CD4-positive, alpha-beta T cell (primary cell): ENCODE measurements at regions not wholly inside any gene's neighbourhood (a gene's known extent, or its start where the extent isn't known, plus 50 kb on each side); places are given as distances from the start of the nearest gene placed in this dataset.

ENCODE experiments used
- ATAC-seq: fragments of 200-7000 bp; cut with Tn5 transposase; one replicate; pipeline ENCODE4 v1.10.0; 2022; ENCODE audit warnings: mild to moderate bottlenecking; ENCODE audit not compliant: poor library complexity
- CTCF ChIA-PET: fragments of 350-600 bp; sonication (Branson Sonifier 250); formaldehyde crosslinking; loops from one replicate; lab custom pipeline; 2021; ENCODE audit warnings: antibody characterized with exemption, inconsistent platforms; lab: Charles Lee
- POLR2A ChIA-PET: fragments of 350-600 bp; sonication (Branson Sonifier 250); formaldehyde crosslinking; loops from one replicate; lab custom pipeline; 2021; ENCODE audit warnings: antibody characterized with exemption, inconsistent platforms; lab: Charles Lee
- DNase-seq, 14 experiments: peaks; one replicate each; pipeline ENCODE4 v3.0.0-alpha.2; 2013 to 2020; ENCODE audit warnings: mixed read lengths in 2 of 14
- H3K27ac ChIP-seq, 2 donors: one replicate each; pipeline versions ENCODE4 v1.5.1 to v1.7.0; 2013; ENCODE audit warnings: low read length in 2 of 2, low read depth in 1 of 2, mild to moderate bottlenecking in 1 of 2
- H3K27me3 ChIP-seq, 2 experiments: 1 replicate in 1 of 2; 2 replicates in 1 of 2; pipeline versions ENCODE4 v1.6.1 to v1.7.0; 2013; ENCODE audit warnings: low read length in 2 of 2, control low read depth in 1 of 2, mild to moderate bottlenecking in 1 of 2, moderate library complexity in 1 of 2; ENCODE audit not compliant: insufficient read depth in 2 of 2, control insufficient read depth in 1 of 2
- H3K36me3 ChIP-seq: one replicate; pipeline ENCODE4 v1.6.1; 2013; ENCODE audit warnings: low read length, control low read depth; ENCODE audit not compliant: insufficient read depth
- H3K4me1 ChIP-seq: one replicate; pipeline ENCODE4 v1.6.1; 2013; ENCODE audit warnings: low read length, control low read depth; ENCODE audit not compliant: insufficient read depth
- H3K4me3 ChIP-seq: one replicate; pipeline ENCODE4 v1.5.1; 2013; ENCODE audit warnings: mild to moderate bottlenecking, low read length, moderate library complexity
- H3K9me3 ChIP-seq, 2 experiments: 1 replicate in 1 of 2; 2 replicates in 1 of 2; pipeline versions ENCODE4 v1.6.1 to v1.7.0; 2013; ENCODE audit warnings: low read length in 2 of 2, mild to moderate bottlenecking in 2 of 2, control low read depth in 1 of 2, moderate library complexity in 1 of 2; ENCODE audit not compliant: control insufficient read depth in 1 of 2, insufficient read depth in 1 of 2
- H3K27ac Mint-ChIP-seq: one replicate; pipeline ENCODE4 v1.8.0; 2020; ENCODE audit warnings: mixed read lengths
- H3K27me3 Mint-ChIP-seq: one replicate; pipeline ENCODE4 v1.8.0; 2021; ENCODE audit warnings: mixed read lengths
- H3K36me3 Mint-ChIP-seq: one replicate; pipeline ENCODE4 v1.8.0; 2021; ENCODE audit warnings: low read depth, mixed read lengths
- H3K4me1 Mint-ChIP-seq: one replicate; pipeline ENCODE4 v1.8.0; 2021; ENCODE audit warnings: low read depth, mixed read lengths
- H3K4me3 Mint-ChIP-seq: one replicate; pipeline ENCODE4 v1.8.0; 2020; ENCODE audit warnings: mild to moderate bottlenecking, mixed read lengths
- H3K9me3 Mint-ChIP-seq: one replicate; pipeline ENCODE4 v1.8.0; 2020; ENCODE audit warnings: mixed read lengths
- intact Hi-C, 2 experiments: fragments of 100-400 bp; cut with DNase I in 1 of 2; cut with micrococcal nuclease in 1 of 2; formaldehyde crosslinking; loops; one replicate each; pipeline versions ENCODE4 v1.15.1 to v1.9.0; 2023 to 2025; cut with DNase I, micrococcal nuclease
- TF ChIP-seq, protein P1 (sequence below): fragments of 200-600 bp; IDR thresholded peaks from one replicate; pipeline ENCODE4 v1.8.0; 2022; ENCODE audit warnings: antibody characterized with exemption, mild to moderate bottlenecking

DNA sequence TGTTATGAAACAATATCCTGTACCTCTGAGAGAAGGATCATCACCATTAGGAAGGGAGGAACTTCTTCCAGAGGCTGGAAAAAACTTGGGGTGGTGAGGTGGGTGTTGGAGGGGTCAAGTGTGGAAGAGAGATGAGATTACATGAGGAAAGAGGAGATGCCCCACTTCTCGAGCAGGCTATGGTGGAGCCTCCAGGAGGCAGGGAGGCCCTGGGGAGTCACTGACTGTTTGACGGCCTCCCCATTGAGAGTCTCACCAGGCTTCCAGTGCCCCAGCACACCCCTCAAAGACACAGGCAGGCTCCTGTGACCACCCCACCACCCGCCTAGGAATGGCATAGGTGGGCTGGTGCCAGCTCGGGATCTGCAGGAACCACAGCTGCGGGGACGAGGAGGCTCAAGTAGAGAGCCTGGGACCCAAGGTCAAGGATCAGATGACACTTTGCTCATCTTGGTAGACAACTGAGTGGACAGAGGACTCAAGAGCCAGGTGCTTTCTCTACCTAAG is 185.3 kb upstream of the GDF10 start:
- Histone ChIP-seq H3K27ac (no peak overlapping the region), H3K4me3 (no peak overlapping the region), H3K9me3 (no peaks in the 10 kb centered on the region), H3K27me3 (no peaks in the 10 kb centered on the region), H3K36me3 (no peaks in the 10 kb centered on the region), H3K4me1 (no peaks in the 10 kb centered on the region)
- DNase-seq (no peak), ATAC-seq (no peak)
- Mint-ChIP-seq H3K4me3 (no peak overlapping the region), H3K36me3 (no peaks in the 10 kb centered on the region), H3K4me1 (no peaks in the 10 kb centered on the region), H3K9me3 (no peaks in the 10 kb centered on the region), H3K27ac (no peak overlapping the region), H3K27me3 (no peaks in the 10 kb centered on the region)
- ChIA-PET CTCF (no interaction called here), POLR2A (no interaction called here)
- intact Hi-C loops = loop anchor here in 1 of 2 experiments (5.0 kb wide), 1 partner anchor 33 kb away; no protein-coding TSS in a partner anchor
- TF ChIP-seq, protein P1, sequence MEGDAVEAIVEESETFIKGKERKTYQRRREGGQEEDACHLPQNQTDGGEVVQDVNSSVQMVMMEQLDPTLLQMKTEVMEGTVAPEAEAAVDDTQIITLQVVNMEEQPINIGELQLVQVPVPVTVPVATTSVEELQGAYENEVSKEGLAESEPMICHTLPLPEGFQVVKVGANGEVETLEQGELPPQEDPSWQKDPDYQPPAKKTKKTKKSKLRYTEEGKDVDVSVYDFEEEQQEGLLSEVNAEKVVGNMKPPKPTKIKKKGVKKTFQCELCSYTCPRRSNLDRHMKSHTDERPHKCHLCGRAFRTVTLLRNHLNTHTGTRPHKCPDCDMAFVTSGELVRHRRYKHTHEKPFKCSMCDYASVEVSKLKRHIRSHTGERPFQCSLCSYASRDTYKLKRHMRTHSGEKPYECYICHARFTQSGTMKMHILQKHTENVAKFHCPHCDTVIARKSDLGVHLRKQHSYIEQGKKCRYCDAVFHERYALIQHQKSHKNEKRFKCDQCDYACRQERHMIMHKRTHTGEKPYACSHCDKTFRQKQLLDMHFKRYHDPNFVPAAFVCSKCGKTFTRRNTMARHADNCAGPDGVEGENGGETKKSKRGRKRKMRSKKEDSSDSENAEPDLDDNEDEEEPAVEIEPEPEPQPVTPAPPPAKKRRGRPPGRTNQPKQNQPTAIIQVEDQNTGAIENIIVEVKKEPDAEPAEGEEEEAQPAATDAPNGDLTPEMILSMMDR = no peak

DNA sequence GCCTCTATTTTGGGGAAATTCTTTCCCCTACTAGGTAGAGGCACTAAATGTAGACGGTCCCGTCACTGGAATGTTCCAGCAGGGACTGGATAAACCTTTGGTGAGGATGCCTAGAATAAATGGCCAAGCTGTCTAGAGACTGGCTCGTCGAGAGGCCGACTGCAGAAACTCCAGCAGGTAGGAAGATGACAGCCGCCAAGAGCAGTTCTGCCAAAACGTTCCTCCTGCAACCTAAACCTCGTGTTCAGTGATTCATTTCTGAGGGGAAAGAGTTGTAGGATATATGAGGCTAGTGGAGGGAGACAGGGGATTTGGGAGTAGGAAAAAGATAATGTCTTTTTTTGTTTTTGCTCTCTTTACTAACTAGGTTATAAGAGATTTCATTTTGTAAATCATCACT is 184.7 kb upstream of the GDF10 start:
- Histone ChIP-seq H3K4me1 (no peaks in the 10 kb centered on the region), H3K27me3 (no peaks in the 10 kb centered on the region), H3K9me3 (no peaks in the 10 kb centered on the region), H3K36me3 (no peaks in the 10 kb centered on the region), H3K27ac (no peak overlapping the region), H3K4me3 (no peak overlapping the region)
- Mint-ChIP-seq H3K27me3 (no peaks in the 10 kb centered on the region), H3K4me3 (no peak overlapping the region), H3K36me3 (no peaks in the 10 kb centered on the region), H3K4me1 (no peaks in the 10 kb centered on the region), H3K27ac (no peak overlapping the region), H3K9me3 (no peaks in the 10 kb centered on the region)
- ChIA-PET CTCF (no interaction called here), POLR2A (no interaction called here)
- no peak for DNase-seq
- TF ChIP-seq, protein P1 = no peak
- ATAC-seq = no peak
- intact Hi-C loops = no loop called here

DNA sequence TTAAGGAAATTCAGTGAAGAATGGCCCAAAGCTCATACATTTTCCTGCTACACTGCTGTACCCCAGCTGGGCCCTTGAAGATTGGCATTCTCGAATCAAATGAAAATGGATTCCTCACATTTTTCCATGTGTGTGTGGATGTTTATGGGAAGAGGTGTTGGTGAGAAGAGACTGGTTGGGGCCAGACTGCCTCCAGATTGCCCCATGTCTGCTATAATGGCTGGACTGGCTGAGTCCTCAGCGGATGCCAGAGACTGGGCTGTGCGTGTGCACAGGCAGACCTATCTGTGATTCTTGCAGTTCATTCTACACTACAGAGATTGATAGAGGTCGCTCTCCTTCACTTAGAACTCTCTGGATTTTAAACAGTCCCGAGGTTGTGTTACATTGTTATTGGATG is 183.6 kb upstream of the GDF10 start:
- H3K4me1 Mint-ChIP-seq = no peaks in the 10 kb centered on the region
- H3K36me3 Mint-ChIP-seq = no peaks in the 10 kb centered on the region
- Histone ChIP-seq H3K4me3 (no peak overlapping the region), H3K27ac (no peak overlapping the region), H3K9me3 (no peaks in the 10 kb centered on the region), H3K27me3 (no peaks in the 10 kb centered on the region), H3K36me3 (no peaks in the 10 kb centered on the region), H3K4me1 (no peaks in the 10 kb centered on the region)
- DNase-seq = no peak
- no peaks in the 10 kb centered on the region for H3K27me3 Mint-ChIP-seq
- H3K4me3 Mint-ChIP-seq = no peak overlapping the region
- H3K27ac Mint-ChIP-seq = no peak overlapping the region
- TF ChIP-seq, protein P1 = no peak
- H3K9me3 Mint-ChIP-seq = no peaks in the 10 kb centered on the region
- no peak for ATAC-seq
- ChIA-PET CTCF (no interaction called here), POLR2A (no interaction called here)
- intact Hi-C loops = no loop called here
